HG02571 (cell line): ENCODE measurements at regions not wholly inside any gene's neighbourhood (a gene's known extent, or its start where the extent isn't known, plus 50 kb on each side); places are given as distances from the start of the nearest gene placed in this dataset.
"Not testable (repeated sequence)": the region's sequence is repeated elsewhere in the genome, so short reads cannot be mapped to it uniquely, and the experiment has no call there.

Source experiments
- ATAC-seq: cut with Tn5 transposase; IDR thresholded peaks from one replicate; pipeline ENCODE4 v1.9.1; 2021; ENCODE audit warnings: mild to moderate bottlenecking, moderate library complexity; ENCODE audit not compliant: unreplicated experiment

- no peak for ATAC-seq
These were observed 308.2 kb downstream of the PPP1R3A start for GRCh38 chr7:113610572-113610971.

GRCh38 chr7:113608782-113609181, 310.0 kb downstream of the PPP1R3A start:
- no peak for ATAC-seq

GRCh38 chr7:113606325-113606724, 312.5 kb downstream of the PPP1R3A start:
- no peak for ATAC-seq

GRCh38 chr7:113600428-113600827, 318.4 kb downstream of the PPP1R3A start:
- not testable (repeated sequence) for ATAC-seq

- not testable (repeated sequence) for ATAC-seq
These were observed 325.4 kb downstream of the PPP1R3A start for GRCh38 chr7:113593455-113593854.

- not testable (repeated sequence) for ATAC-seq
These were observed 325.9 kb downstream of the PPP1R3A start for GRCh38 chr7:113592924-113593323.

- no peak for ATAC-seq
These were observed 336.3 kb downstream of the PPP1R3A start for GRCh38 chr7:113582471-113582870.

- ATAC-seq, result not testable (repeated sequence)
These were observed 355.6 kb downstream of the PPP1R3A start for GRCh38 chr7:113563257-113563656.

- ATAC-seq, result no peak
These were observed 356.0 kb downstream of the PPP1R3A start for GRCh38 chr7:113562801-113563200.

- ATAC-seq, result no peak
These were observed 356.6 kb downstream of the PPP1R3A start for GRCh38 chr7:113562242-113562641.

GRCh38 chr7:113561446-113561845, 357.4 kb downstream of the PPP1R3A start:
- no peak for ATAC-seq

GRCh38 chr7:113550966-113551365, 367.8 kb downstream of the PPP1R3A start:
- ATAC-seq, result no peak

- ATAC-seq, result no peak
These were observed 370.2 kb downstream of the PPP1R3A start for GRCh38 chr7:113548561-113548960.

GRCh38 chr7:113548137-113548536, 370.7 kb downstream of the PPP1R3A start:
- no peak for ATAC-seq

GRCh38 chr7:113521468-113521867, 397.3 kb downstream of the PPP1R3A start:
- ATAC-seq, result no peak

GRCh38 chr7:113519472-113519871, 399.3 kb downstream of the PPP1R3A start:
- ATAC-seq, result no peak

GRCh38 chr7:113504691-113505090, 386.3 kb upstream of the SMIM30 start:
- ATAC-seq, result no peak

GRCh38 chr7:113504142-113504541, 385.8 kb upstream of the SMIM30 start:
- ATAC-seq, result no peak

GRCh38 chr7:113496586-113496985, 378.2 kb upstream of the SMIM30 start:
- ATAC-seq, result not testable (repeated sequence)

GRCh38 chr7:113494797-113495566, 376.6 kb upstream of the SMIM30 start:
- ATAC-seq, result not testable (repeated sequence)

- no peak for ATAC-seq
These were observed 373.0 kb upstream of the SMIM30 start for GRCh38 chr7:113491305-113491704.

- ATAC-seq, result no peak
These were observed 369.8 kb upstream of the SMIM30 start for GRCh38 chr7:113487925-113488731.
